ENCODE measurements at regions not wholly inside any gene's neighbourhood (a gene's known extent, or its start where the extent isn't known, plus 50 kb on each side); places are given as distances from the start of the nearest gene placed in this dataset.

GRCh38 chr10:52440612-52441285 lies 126.7 kb downstream of the DKK1 start:
- no peak for DNase-seq (ENCODE audit: low spot score)

- DNase-seq (ENCODE audit: low spot score) = no peak
Measured at GRCh38 chr10:52442576-52442975, 128.5 kb downstream of the DKK1 start.

- no peak for DNase-seq (ENCODE audit: low spot score)
Measured at GRCh38 chr10:52443419-52444388, 129.6 kb downstream of the DKK1 start.

- no peak for DNase-seq (ENCODE audit: low spot score)
Measured at GRCh38 chr10:52446391-52446790, 132.3 kb downstream of the DKK1 start.

GRCh38 chr10:52447931-52448353 lies 133.9 kb downstream of the DKK1 start:
- no peak for DNase-seq (ENCODE audit: low spot score)

- DNase-seq (ENCODE audit: low spot score) = no peak
Measured at GRCh38 chr10:52450762-52451291, 136.7 kb downstream of the DKK1 start.

- no peak for DNase-seq (ENCODE audit: low spot score)
Measured at GRCh38 chr10:52451817-52452216, 137.7 kb downstream of the DKK1 start.

GRCh38 chr10:52452600-52453493 lies 138.8 kb downstream of the DKK1 start:
- DNase-seq (ENCODE audit: low spot score) = no peak

GRCh38 chr10:52453501-52453900 lies 139.4 kb downstream of the DKK1 start:
- DNase-seq (ENCODE audit: low spot score) = no peak

- no peak for DNase-seq (ENCODE audit: low spot score)
Measured at GRCh38 chr10:52454491-52454890, 140.4 kb downstream of the DKK1 start.

- DNase-seq (ENCODE audit: low spot score) = no peak
Measured at GRCh38 chr10:52455098-52455497, 141.0 kb downstream of the DKK1 start.

- no peak for DNase-seq (ENCODE audit: low spot score)
Measured at GRCh38 chr10:52459097-52459496, 145.0 kb downstream of the DKK1 start.

GRCh38 chr10:52463826-52464225 lies 149.7 kb downstream of the DKK1 start:
- DNase-seq (ENCODE audit: low spot score) = no peak

GRCh38 chr10:52464368-52465124 lies 150.5 kb downstream of the DKK1 start:
- DNase-seq (ENCODE audit: low spot score) = no peak

- no peak for DNase-seq (ENCODE audit: low spot score)
Measured at GRCh38 chr10:52465202-52465601, 151.1 kb downstream of the DKK1 start.

- DNase-seq (ENCODE audit: low spot score) = no peak
Measured at GRCh38 chr10:52466464-52466863, 152.4 kb downstream of the DKK1 start.

- DNase-seq (ENCODE audit: low spot score) = no peak
Measured at GRCh38 chr10:52469970-52470705, 156.1 kb downstream of the DKK1 start.

GRCh38 chr10:52472406-52473146 lies 158.5 kb downstream of the DKK1 start:
- DNase-seq (ENCODE audit: low spot score) = no peak

GRCh38 chr10:52474265-52474664 lies 160.2 kb downstream of the DKK1 start:
- DNase-seq (ENCODE audit: low spot score) = no peak

- no peak for DNase-seq (ENCODE audit: low spot score)
Measured at GRCh38 chr10:52477305-52477704, 163.2 kb downstream of the DKK1 start.
